CD14-positive monocyte (primary cell): ENCODE measurements at regions not wholly inside any gene's neighbourhood (a gene's known extent, or its start where the extent isn't known, plus 50 kb on each side); places are given as distances from the start of the nearest gene placed in this dataset.

Experiments
- DNase-seq, 3 donors: peaks; one replicate each; pipeline ENCODE4 v3.0.0-alpha.2; 2011 to 2022
- H2AFZ ChIP-seq: 2 replicates; pipeline ENCODE4 v1.6.0; 2012; ENCODE audit warnings: mild to moderate bottlenecking, low read depth, low read length, inconsistent platforms; ENCODE audit not compliant: insufficient read depth, poor library complexity, severe bottlenecking
- H3K27ac ChIP-seq, 2 donors: 1 replicate in 1 of 2; 2 replicates in 1 of 2; pipeline ENCODE4 v1.5.1; 2012 to 2013; ENCODE audit warnings: low read length in 2 of 2, control low read depth in 1 of 2, inconsistent platforms in 1 of 2, low read depth in 1 of 2, mild to moderate bottlenecking in 1 of 2
- H3K27me3 ChIP-seq, 2 donors: one replicate each; pipeline versions ENCODE4 v1.6.0 to v1.6.1; 2011 to 2013; ENCODE audit warnings: low read length in 2 of 2; ENCODE audit not compliant: control insufficient read depth in 2 of 2, insufficient read depth in 2 of 2
- H3K36me3 ChIP-seq, 2 donors: replicated peaks in 1 of 2; 1 replicate in 1 of 2; 2 replicates in 1 of 2; pipeline versions ENCODE4 v1.5.1 to v1.6.1; 2012 to 2013; ENCODE audit warnings: low read length in 2 of 2, control low read depth in 1 of 2, inconsistent platforms in 1 of 2, mild to moderate bottlenecking in 1 of 2; ENCODE audit not compliant: insufficient read depth in 2 of 2, control insufficient read depth in 1 of 2
- H3K4me1 ChIP-seq, 2 donors: 1 replicate in 1 of 2; 2 replicates in 1 of 2; pipeline versions ENCODE4 v1.5.1 to v1.6.1; 2012 to 2013; ENCODE audit warnings: low read length in 2 of 2, control low read depth in 1 of 2, inconsistent platforms in 1 of 2, mild to moderate bottlenecking in 1 of 2, moderate library complexity in 1 of 2; ENCODE audit not compliant: insufficient read depth in 2 of 2, control insufficient read depth in 1 of 2
- H3K4me2 ChIP-seq: replicated peaks from 2 replicates; pipeline ENCODE3; 2012; ENCODE audit warnings: low read length, moderate library complexity, mild to moderate bottlenecking; ENCODE audit not compliant: poor library complexity, severe bottlenecking; ENCODE audit errors: extremely low read depth
- H3K4me3 ChIP-seq, 3 experiments: fragments of 200-600 bp in 1 of 3; sonication (generic) in 1 of 3; replicated peaks in 1 of 3; 1 replicate in 2 of 3; 2 replicates in 1 of 3; pipeline ENCODE4 v1.5.1; 2011 to 2013; ENCODE audit warnings: low read length in 3 of 3, mild to moderate bottlenecking in 3 of 3, control low read depth in 2 of 3, low read depth in 2 of 3, inconsistent platforms in 1 of 3, moderate library complexity in 1 of 3
- H3K79me2 ChIP-seq: 2 replicates; pipeline ENCODE4 v1.6.0; 2012; ENCODE audit warnings: mild to moderate bottlenecking, control low read depth, inconsistent platforms, low read length, moderate library complexity; ENCODE audit not compliant: insufficient read depth
- H3K9ac ChIP-seq: 2 replicates; pipeline ENCODE4 v1.6.0; 2017; ENCODE audit warnings: low read length, mild to moderate bottlenecking; ENCODE audit not compliant: insufficient read depth, poor library complexity, severe bottlenecking
- H3K9me3 ChIP-seq, 2 donors: replicated peaks in 1 of 2; 1 replicate in 1 of 2; 2 replicates in 1 of 2; pipeline versions ENCODE4 v1.5.1 to v1.6.1; 2012 to 2013; ENCODE audit warnings: low read length in 2 of 2, control low read depth in 1 of 2; ENCODE audit not compliant: control insufficient read depth in 1 of 2, insufficient read depth in 1 of 2
- H4K20me1 ChIP-seq: 2 replicates; pipeline ENCODE4 v1.6.0; 2012; ENCODE audit warnings: mild to moderate bottlenecking, low read length, control low read depth, moderate library complexity; ENCODE audit not compliant: insufficient read depth
- H3K27ac Mint-ChIP-seq, 7 donors: one replicate each; pipeline ENCODE4 v1.8.0; 2020; ENCODE audit warnings: mild to moderate bottlenecking in 7 of 7, mixed read lengths in 7 of 7, moderate library complexity in 6 of 7, inconsistent platforms in 2 of 7
- H3K27me3 Mint-ChIP-seq, 3 donors: one replicate each; pipeline ENCODE4 v1.8.0; 2021 to 2022; ENCODE audit warnings: low read depth in 3 of 3, mild to moderate bottlenecking in 3 of 3, mixed read lengths in 3 of 3, moderate library complexity in 3 of 3, inconsistent platforms in 1 of 3
- H3K36me3 Mint-ChIP-seq, 2 donors: one replicate each; pipeline ENCODE4 v1.8.0; 2020; ENCODE audit warnings: mixed read lengths in 2 of 2, inconsistent platforms in 1 of 2, mild to moderate bottlenecking in 1 of 2
- H3K4me1 Mint-ChIP-seq: one replicate; pipeline ENCODE4 v1.8.0; 2020; ENCODE audit warnings: mild to moderate bottlenecking, mixed read lengths
- H3K4me3 Mint-ChIP-seq, 2 donors: one replicate each; pipeline ENCODE4 v1.8.0; 2020; ENCODE audit warnings: mild to moderate bottlenecking in 2 of 2, mixed read lengths in 2 of 2, moderate library complexity in 1 of 2
- H3K9me3 Mint-ChIP-seq, 7 donors: one replicate each; pipeline ENCODE4 v1.8.0; 2020 to 2022; ENCODE audit warnings: mixed read lengths in 7 of 7, mild to moderate bottlenecking in 6 of 7, moderate library complexity in 6 of 7, inconsistent platforms in 2 of 7
- WGBS: methylation state at CpG from one replicate; pipeline ENCODE4 v1.1.5; 2013; ENCODE audit warnings: missing lambda C conversion rate; ENCODE audit not compliant: insufficient coverage; 5-methylcytosine and 5-hydroxymethylcytosine counted together
- intact Hi-C, 2 donors: fragments of 100-400 bp; cut with micrococcal nuclease; formaldehyde crosslinking; loops; one replicate each; pipeline versions ENCODE4 v1.15.0 to v1.15.1; 2023
- TF ChIP-seq, protein P1 (sequence below): fragments of 200-600 bp; IDR thresholded peaks from one replicate; pipeline ENCODE4 v1.8.0; 2022; ENCODE audit warnings: antibody characterized with exemption, mild to moderate bottlenecking

DNA sequence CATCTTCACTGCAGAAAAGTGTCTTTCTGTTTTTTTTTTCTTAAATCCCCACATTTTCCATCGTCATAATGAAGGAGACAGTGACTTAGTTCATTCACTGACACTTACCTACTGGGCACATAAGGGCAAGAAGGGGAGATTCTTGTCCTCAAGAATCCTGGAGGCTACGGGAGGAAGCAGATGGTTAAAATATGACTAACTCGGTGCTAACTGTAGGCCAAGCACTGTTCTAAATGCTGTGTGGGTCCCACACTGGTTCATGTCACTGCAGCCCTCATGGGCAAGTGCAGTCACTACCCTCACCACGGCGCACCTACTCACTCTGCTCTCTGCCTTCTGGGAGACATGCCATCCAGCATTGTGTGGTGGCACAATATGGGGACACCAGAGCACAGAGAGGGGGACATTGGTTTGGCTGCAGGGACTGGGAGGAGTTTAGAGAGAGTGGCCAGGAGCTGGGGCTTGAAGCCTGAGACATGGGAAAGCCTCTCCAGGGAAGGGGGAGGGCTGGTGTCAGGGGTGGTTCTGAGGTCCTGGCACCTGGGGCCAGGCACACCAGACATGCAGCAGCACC is 305.2 kb downstream of the MYCN start:
- no peak overlapping the region for H3K9ac ChIP-seq
- no peaks in the 10 kb centered on the region for H3K9me3 ChIP-seq
- no peak overlapping the region for H2AFZ ChIP-seq
- H3K27me3 Mint-ChIP-seq, result peaks cover 0 to 5% (median 3%) of the 10 kb centered on the region in 3 donors
- H3K9me3 Mint-ChIP-seq, result no peaks in the 10 kb centered on the region
- no peaks in the 10 kb centered on the region for H3K36me3 ChIP-seq
- no peaks in the 10 kb centered on the region for H4K20me1 ChIP-seq
- DNase-seq, result no peak
- intact Hi-C loops, result no loop called here
- H3K79me2 ChIP-seq, result no peaks in the 10 kb centered on the region
- H3K27ac ChIP-seq, result no peak overlapping the region
- H3K4me3 Mint-ChIP-seq, result no peak overlapping the region
- TF ChIP-seq, protein P1, sequence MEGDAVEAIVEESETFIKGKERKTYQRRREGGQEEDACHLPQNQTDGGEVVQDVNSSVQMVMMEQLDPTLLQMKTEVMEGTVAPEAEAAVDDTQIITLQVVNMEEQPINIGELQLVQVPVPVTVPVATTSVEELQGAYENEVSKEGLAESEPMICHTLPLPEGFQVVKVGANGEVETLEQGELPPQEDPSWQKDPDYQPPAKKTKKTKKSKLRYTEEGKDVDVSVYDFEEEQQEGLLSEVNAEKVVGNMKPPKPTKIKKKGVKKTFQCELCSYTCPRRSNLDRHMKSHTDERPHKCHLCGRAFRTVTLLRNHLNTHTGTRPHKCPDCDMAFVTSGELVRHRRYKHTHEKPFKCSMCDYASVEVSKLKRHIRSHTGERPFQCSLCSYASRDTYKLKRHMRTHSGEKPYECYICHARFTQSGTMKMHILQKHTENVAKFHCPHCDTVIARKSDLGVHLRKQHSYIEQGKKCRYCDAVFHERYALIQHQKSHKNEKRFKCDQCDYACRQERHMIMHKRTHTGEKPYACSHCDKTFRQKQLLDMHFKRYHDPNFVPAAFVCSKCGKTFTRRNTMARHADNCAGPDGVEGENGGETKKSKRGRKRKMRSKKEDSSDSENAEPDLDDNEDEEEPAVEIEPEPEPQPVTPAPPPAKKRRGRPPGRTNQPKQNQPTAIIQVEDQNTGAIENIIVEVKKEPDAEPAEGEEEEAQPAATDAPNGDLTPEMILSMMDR, result no peak
- H3K4me1 ChIP-seq, result no peaks in the 10 kb centered on the region
- H3K36me3 Mint-ChIP-seq, result no peaks in the 10 kb centered on the region
- H3K4me3 ChIP-seq, result no peak overlapping the region
- H3K27me3 ChIP-seq, result no peaks in the 10 kb centered on the region
- no peak overlapping the region for H3K4me2 ChIP-seq
- peak overlapping the region in 1 of 7 donors; percentile 27 for H3K27ac Mint-ChIP-seq
- H3K4me1 Mint-ChIP-seq, result no peaks in the 10 kb centered on the region
- 98% methylated on average over 4 of the region's 5 CpGs for WGBS

DNA sequence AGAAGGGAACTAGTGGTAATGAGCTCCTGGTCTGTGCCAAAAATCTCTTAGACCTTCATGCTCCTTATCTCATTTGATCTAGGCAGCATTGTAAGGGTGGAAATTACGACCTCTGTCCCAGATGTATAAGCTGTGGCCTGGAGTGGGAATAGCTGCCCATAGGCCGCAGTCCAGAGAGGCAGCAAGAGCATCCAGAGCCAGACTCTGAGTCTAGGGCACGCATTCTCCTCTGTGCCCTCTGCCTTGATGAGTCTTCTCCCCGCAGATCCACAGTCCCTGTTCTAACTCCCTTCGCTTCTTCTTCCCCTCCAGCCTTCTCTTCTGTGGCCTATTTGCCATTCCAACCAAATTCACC is 304.6 kb downstream of the MYCN start:
- TF ChIP-seq, protein P1, result no peak
- H3K36me3 ChIP-seq, result no peaks in the 10 kb centered on the region
- H2AFZ ChIP-seq, result no peak overlapping the region
- Mint-ChIP-seq H3K27ac (no peak overlapping the region), H3K9me3 (no peaks in the 10 kb centered on the region), H3K4me1 (no peaks in the 10 kb centered on the region), H3K27me3 (peaks cover 0 to 5% (median 3%) of the 10 kb centered on the region in 3 donors), H3K4me3 (no peak overlapping the region), H3K36me3 (no peaks in the 10 kb centered on the region)
- H3K27me3 ChIP-seq, result no peaks in the 10 kb centered on the region
- H3K4me2 ChIP-seq, result no peak overlapping the region
- 100% methylated on average over 4 of the region's 5 CpGs for WGBS
- H3K4me1 ChIP-seq, result no peaks in the 10 kb centered on the region
- no peak overlapping the region for H3K27ac ChIP-seq
- intact Hi-C loops, result no loop called here
- H3K4me3 ChIP-seq, result no peak overlapping the region
- no peak overlapping the region for H3K9ac ChIP-seq
- H3K9me3 ChIP-seq, result no peaks in the 10 kb centered on the region
- no peak for DNase-seq
- H3K79me2 ChIP-seq, result no peaks in the 10 kb centered on the region
- no peaks in the 10 kb centered on the region for H4K20me1 ChIP-seq
